Thyroid gland (tissue), 4 donors: ENCODE measurements at regions not wholly inside any gene's neighbourhood (a gene's known extent, or its start where the extent isn't known, plus 50 kb on each side); places are given as distances from the start of the nearest gene placed in this dataset.

Source experiments
- CTCF ChIP-seq, 6 experiments: fragments of 200-600 bp in 3 of 6; fragments of 450-650 bp in 3 of 6; sonication (generic) in 3 of 6; IDR thresholded peaks; one replicate each; pipeline ENCODE4 v1.5.1; 2016 to 2019; ENCODE audit warnings: antibody characterized with exemption in 6 of 6, mild to moderate bottlenecking in 2 of 6, inconsistent platforms in 1 of 6, moderate library complexity in 1 of 6
- POLR2A ChIP-seq, 2 donors: fragments of 450-650 bp; IDR thresholded peaks; one replicate each; pipeline ENCODE4 v1.6.1; 2017; ENCODE audit warnings: antibody characterized with exemption in 2 of 2, mild to moderate bottlenecking in 2 of 2, moderate library complexity in 1 of 2

- TF ChIP-seq POLR2A (IDR thresholded peaks at IDR 0.05) (no peak), CTCF (IDR thresholded peaks at IDR 0.05) (no peak)
Observed at GRCh38 chr11:91810871-91811270, 413.7 kb upstream of the FAT3 start.
